IPS-11a (cell line): ENCODE measurements at regions not wholly inside any gene's neighbourhood (a gene's known extent, or its start where the extent isn't known, plus 50 kb on each side); places are given as distances from the start of the nearest gene placed in this dataset.

ENCODE experiments used
- H3K4me3 ChIP-seq: one replicate; pipeline ENCODE4 v1.5.1; 2013; ENCODE audit warnings: low read depth, low read length, control low read depth

GRCh38 chr4:180861651-180862050 lies 1381.6 kb upstream of the TENM3 start:
- no peak overlapping the region for H3K4me3 ChIP-seq

- H3K4me3 ChIP-seq, result no peak overlapping the region
Observed at GRCh38 chr4:180866933-180867643, 1376.1 kb upstream of the TENM3 start.

GRCh38 chr4:180870623-180871022 lies 1372.6 kb upstream of the TENM3 start:
- H3K4me3 ChIP-seq, result no peak overlapping the region

GRCh38 chr4:180898305-180898704 lies 1344.9 kb upstream of the TENM3 start:
- H3K4me3 ChIP-seq, result no peak overlapping the region

- no peak overlapping the region for H3K4me3 ChIP-seq
Observed at GRCh38 chr4:180900781-180901180, 1342.4 kb upstream of the TENM3 start.

- no peak overlapping the region for H3K4me3 ChIP-seq
Observed at GRCh38 chr4:180909279-180909678, 1333.9 kb upstream of the TENM3 start.

GRCh38 chr4:180913750-180914149 lies 1329.5 kb upstream of the TENM3 start:
- no peak overlapping the region for H3K4me3 ChIP-seq

- no peak overlapping the region for H3K4me3 ChIP-seq
Observed at GRCh38 chr4:180923486-180923885, 1319.7 kb upstream of the TENM3 start.

GRCh38 chr4:180925805-180926204 lies 1317.4 kb upstream of the TENM3 start:
- H3K4me3 ChIP-seq, result no peak overlapping the region

- H3K4me3 ChIP-seq, result no peak overlapping the region
Observed at GRCh38 chr4:180926277-180926676, 1316.9 kb upstream of the TENM3 start.

GRCh38 chr4:180932370-180933001 lies 1310.7 kb upstream of the TENM3 start:
- no peak overlapping the region for H3K4me3 ChIP-seq

GRCh38 chr4:180937083-180937482 lies 1306.1 kb upstream of the TENM3 start:
- H3K4me3 ChIP-seq, result no peak overlapping the region

- H3K4me3 ChIP-seq, result no peak overlapping the region
Observed at GRCh38 chr4:180940680-180941079, 1302.5 kb upstream of the TENM3 start.

- H3K4me3 ChIP-seq, result no peak overlapping the region
Observed at GRCh38 chr4:180942367-180942916, 1300.8 kb upstream of the TENM3 start.

- no peak overlapping the region for H3K4me3 ChIP-seq
Observed at GRCh38 chr4:180946188-180946587, 1297.0 kb upstream of the TENM3 start.

GRCh38 chr4:180947425-180947824 lies 1295.8 kb upstream of the TENM3 start:
- H3K4me3 ChIP-seq, result no peak overlapping the region

GRCh38 chr4:180949424-180950213 lies 1293.6 kb upstream of the TENM3 start:
- H3K4me3 ChIP-seq, result no peak overlapping the region

- H3K4me3 ChIP-seq, result no peak overlapping the region
Observed at GRCh38 chr4:180950377-180950776, 1292.8 kb upstream of the TENM3 start.

- no peak overlapping the region for H3K4me3 ChIP-seq
Observed at GRCh38 chr4:180951312-180951711, 1291.9 kb upstream of the TENM3 start.

- H3K4me3 ChIP-seq, result no peak overlapping the region
Observed at GRCh38 chr4:180953572-180953971, 1289.6 kb upstream of the TENM3 start.

GRCh38 chr4:180960743-180961401 lies 1282.3 kb upstream of the TENM3 start:
- no peak overlapping the region for H3K4me3 ChIP-seq
